ENCODE measurements at regions not wholly inside any gene's neighbourhood (a gene's known extent, or its start where the extent isn't known, plus 50 kb on each side); places are given as distances from the start of the nearest gene placed in this dataset.

- no peak for DNase-seq
These were observed 72.3 kb upstream of the PALMD start for GRCh38 chr1:99573431-99574217.

GRCh38 chr1:99577313-99577712 lies 68.6 kb upstream of the PALMD start:
- no peak for DNase-seq

GRCh38 chr1:99579691-99580172 lies 66.2 kb upstream of the PALMD start:
- no peak for DNase-seq

- DNase-seq: no peak
These were observed 65.5 kb upstream of the PALMD start for GRCh38 chr1:99580451-99580850.

GRCh38 chr1:99587008-99587407 lies 58.9 kb upstream of the PALMD start:
- DNase-seq: no peak

- no peak for DNase-seq
These were observed 56.7 kb upstream of the PALMD start for GRCh38 chr1:99589186-99589636.

- DNase-seq: no peak
These were observed 55.2 kb upstream of the PALMD start for GRCh38 chr1:99590578-99591209.

- DNase-seq: no peak
These were observed 54.0 kb upstream of the PALMD start for GRCh38 chr1:99591886-99592285.

- no peak for DNase-seq
These were observed 51.7 kb upstream of the PALMD start for GRCh38 chr1:99594205-99594604.

GRCh38 chr1:99595041-99595440 lies 50.9 kb upstream of the PALMD start:
- no peak for DNase-seq

GRCh38 chr1:99595441-99595840 lies 50.5 kb upstream of the PALMD start:
- DNase-seq: no peak
